ENCODE measurements at regions not wholly inside any gene's neighbourhood (a gene's known extent, or its start where the extent isn't known, plus 50 kb on each side); places are given as distances from the start of the nearest gene placed in this dataset.
A peak's percentile ranks its signal among the peaks of the same experiment; 100 is the strongest.

- CTCF ChIA-PET (ENCODE audit: partially characterized antibody): interaction anchor here (0.7 kb wide), 1 partner anchor 128 kb away, joined by 3 read pairs; no protein-coding TSS in a partner anchor
- no peak for DNase-seq (ENCODE audit: low read depth in 1 of 2, low spot score in 2 of 2)
- no peak for TF ChIP-seq EZH2 (IDR thresholded peaks at IDR 0.05; ENCODE audit: low read depth, low read length, severe bottlenecking)
- no peak for TF ChIP-seq CEBPB (IDR thresholded peaks at IDR 0.05; ENCODE audit: low read depth, low read length)
- TF ChIP-seq RNF2 (IDR thresholded peaks at IDR 0.05; ENCODE audit: borderline replicate concordance, low read depth, low read length, missing control alignments, poor library complexity, severe bottlenecking): no peak
- TF ChIP-seq KDM1A (IDR thresholded peaks at IDR 0.05; ENCODE audit: borderline replicate concordance, low read length): no peak
- no peak for TF ChIP-seq USF2 (IDR thresholded peaks at IDR 0.05; ENCODE audit: low read length)
Measured at GRCh38 chr5:44646016-44646415, 162.7 kb upstream of the MRPS30 start.

More at GRCh38 chr5:44646016-44646415, 162.7 kb upstream of the MRPS30 start:
- Histone ChIP-seq H4K20me1 (replicated peaks in 1 of 2; ENCODE audit: control insufficient read depth in 1 of 2, insufficient read depth in 2 of 2, low read length in 2 of 2) (no peaks in the 10 kb centered on the region), H3K27me3 (replicated peaks in 1 of 4; ENCODE audit: control insufficient read depth in 3 of 4, extremely low read depth in 1 of 4, insufficient read depth in 3 of 4, low read length in 3 of 4) (no peaks in the 10 kb centered on the region), H2BK15ac (ENCODE audit: low read length) (no peak overlapping the region), H4K5ac (ENCODE audit: insufficient read length, low read depth, low read length) (no peak overlapping the region), H3K36me3 (ENCODE audit: control insufficient read depth in 2 of 4, insufficient read depth in 4 of 4, low read length in 3 of 4) (no peaks in the 10 kb centered on the region), H3K27ac (ENCODE audit: low read depth, low read length) (no peak overlapping the region), H3K4me3 (ENCODE audit: extremely low read depth in 1 of 4, insufficient read depth in 2 of 4, low read depth in 3 of 4, low read length in 4 of 4) (no peak overlapping the region), H2AFZ (ENCODE audit: low read length) (peak overlapping the region; percentile 26; the same call in 1 of the 2 replicates), H2BK120ac (replicated peaks; ENCODE audit: low read depth, low read length) (no peak overlapping the region), H3K9me3 (ENCODE audit: insufficient read depth in 2 of 2, low read depth in 1 of 2, low read length in 1 of 2) (no peaks in the 10 kb centered on the region), H2BK5ac (ENCODE audit: low read depth, low read length) (no peak overlapping the region), H3K23ac (ENCODE audit: insufficient read length) (no peak overlapping the region), H3K18ac (ENCODE audit: extremely low read depth, low read length) (no peak overlapping the region), H3K9ac (replicated peaks in 1 of 4; ENCODE audit: extremely low read depth in 1 of 4, low read depth in 3 of 4, low read length in 3 of 4) (no peak overlapping the region), H4K91ac (replicated peaks; ENCODE audit: insufficient read length, low read length) (no peak overlapping the region), H2BK12ac (ENCODE audit: low read depth, low read length) (no peak overlapping the region), H3K79me1 (ENCODE audit: low read depth, low read length) (no peaks in the 10 kb centered on the region), H3K4ac (replicated peaks; ENCODE audit: insufficient read length, low read depth, low read length) (no peak overlapping the region), H3K79me2 (ENCODE audit: control insufficient read depth in 1 of 2, insufficient read depth in 2 of 2, low read length in 2 of 2) (no peaks in the 10 kb centered on the region), H3K14ac (ENCODE audit: insufficient read length) (no peak overlapping the region), H2BK20ac (ENCODE audit: low read length) (no peak overlapping the region), H3K4me1 (replicated peaks in 1 of 4; ENCODE audit: control insufficient read depth in 3 of 4, insufficient read depth in 4 of 4, low read length in 3 of 4) (no peaks in the 10 kb centered on the region), H3K56ac (replicated peaks; ENCODE audit: insufficient read length, low read depth, low read length) (no peak overlapping the region), H4K8ac (ENCODE audit: extremely low read depth, insufficient read depth, low read length) (no peak overlapping the region), H3K4me2 (ENCODE audit: insufficient read depth in 1 of 2, low read depth in 2 of 2, low read length in 2 of 2) (no peak overlapping the region), H2AK5ac (ENCODE audit: low read depth, low read length) (no peak overlapping the region), H3K23me2 (ENCODE audit: low read depth, low read length) (no peaks in the 10 kb centered on the region)
- 85% methylated on average over 4 of the region's 4 CpGs; no CpG with 5 or more reads in 1 of the 2 experiments for WGBS, 2 experiments (ENCODE audit: extremely low coverage in 1 of 2, insufficient coverage in 1 of 2, insufficient read length in 1 of 2, insufficient replicate concordance in 2 of 2, low coverage in 1 of 2, low lambda C conversion rate in 2 of 2, missing lambda C conversion rate in 1 of 2)
- no peak for FAIRE-seq
- POLR2A ChIA-PET (ENCODE audit: partially characterized antibody): no interaction called here

Measured in H1 (cell line).